ENCODE measurements at regions not wholly inside any gene's neighbourhood (a gene's known extent, or its start where the extent isn't known, plus 50 kb on each side); places are given as distances from the start of the nearest gene placed in this dataset.

DNA sequence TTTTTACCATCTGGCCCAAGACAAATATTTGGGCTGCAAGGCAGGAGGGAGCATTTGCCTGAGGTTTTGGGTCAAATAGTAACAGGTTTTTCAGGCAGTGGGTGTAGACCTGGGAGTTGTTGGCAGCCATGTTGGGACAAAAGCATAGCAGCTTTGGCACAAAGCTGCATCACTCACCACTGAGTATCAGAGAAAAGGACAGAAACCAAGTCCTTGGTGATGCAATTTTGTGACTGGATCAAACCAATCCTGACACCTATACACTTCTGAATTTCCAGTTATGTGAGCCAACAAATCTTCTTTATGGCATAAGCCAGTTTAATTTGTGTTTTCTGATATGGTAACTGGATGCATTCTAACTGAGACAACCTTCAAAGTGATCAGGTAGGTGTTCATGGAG is 144.8 kb upstream of the KRR1 start:
- TF ChIP-seq, protein P1, sequence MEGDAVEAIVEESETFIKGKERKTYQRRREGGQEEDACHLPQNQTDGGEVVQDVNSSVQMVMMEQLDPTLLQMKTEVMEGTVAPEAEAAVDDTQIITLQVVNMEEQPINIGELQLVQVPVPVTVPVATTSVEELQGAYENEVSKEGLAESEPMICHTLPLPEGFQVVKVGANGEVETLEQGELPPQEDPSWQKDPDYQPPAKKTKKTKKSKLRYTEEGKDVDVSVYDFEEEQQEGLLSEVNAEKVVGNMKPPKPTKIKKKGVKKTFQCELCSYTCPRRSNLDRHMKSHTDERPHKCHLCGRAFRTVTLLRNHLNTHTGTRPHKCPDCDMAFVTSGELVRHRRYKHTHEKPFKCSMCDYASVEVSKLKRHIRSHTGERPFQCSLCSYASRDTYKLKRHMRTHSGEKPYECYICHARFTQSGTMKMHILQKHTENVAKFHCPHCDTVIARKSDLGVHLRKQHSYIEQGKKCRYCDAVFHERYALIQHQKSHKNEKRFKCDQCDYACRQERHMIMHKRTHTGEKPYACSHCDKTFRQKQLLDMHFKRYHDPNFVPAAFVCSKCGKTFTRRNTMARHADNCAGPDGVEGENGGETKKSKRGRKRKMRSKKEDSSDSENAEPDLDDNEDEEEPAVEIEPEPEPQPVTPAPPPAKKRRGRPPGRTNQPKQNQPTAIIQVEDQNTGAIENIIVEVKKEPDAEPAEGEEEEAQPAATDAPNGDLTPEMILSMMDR (IDR thresholded peaks at IDR 0.05): no peak
- TF ChIP-seq POLR2A (IDR thresholded peaks at IDR 0.05): no peak
- no peak for TF ChIP-seq POLR2AphosphoS5 (IDR thresholded peaks at IDR 0.05; ENCODE audit: insufficient read depth in 1 of 2, low read depth in 1 of 2)

All from vagina (tissue), 2 donors.